Mesendoderm (in vitro differentiated cells): ENCODE measurements at regions not wholly inside any gene's neighbourhood (a gene's known extent, or its start where the extent isn't known, plus 50 kb on each side); places are given as distances from the start of the nearest gene placed in this dataset.
"Not testable (repeated sequence)": the region's sequence is repeated elsewhere in the genome, so short reads cannot be mapped to it uniquely, and the experiment has no call there.

ENCODE experiments used
- DNase-seq: peaks from one replicate; pipeline ENCODE4 v3.0.0; 2013
- H2AK5ac ChIP-seq: 2 replicates; pipeline ENCODE4 v1.6.1; 2013; ENCODE audit warnings: low read length, inconsistent platforms
- H2BK120ac ChIP-seq: 2 replicates; pipeline ENCODE4 v1.6.1; 2013; ENCODE audit warnings: low read depth, mild to moderate bottlenecking, low read length, moderate library complexity, mixed read lengths
- H2BK15ac ChIP-seq: replicated peaks from 2 replicates; pipeline ENCODE4 v1.6.1; 2013; ENCODE audit warnings: low read depth, mild to moderate bottlenecking, moderate library complexity
- H2BK5ac ChIP-seq: 2 replicates; pipeline ENCODE4 v1.6.1; 2013; ENCODE audit warnings: low read length, inconsistent platforms
- H3K18ac ChIP-seq: 2 replicates; pipeline ENCODE4 v1.6.1; 2013; ENCODE audit warnings: mild to moderate bottlenecking, low read length, mixed read lengths
- H3K23ac ChIP-seq: one replicate; pipeline ENCODE4 v1.6.1; 2013; ENCODE audit warnings: low read length
- H3K27ac ChIP-seq: 2 replicates; pipeline ENCODE4 v1.5.1; 2013; ENCODE audit warnings: low read depth, mild to moderate bottlenecking, inconsistent platforms, low read length, moderate library complexity
- H3K27me3 ChIP-seq: 2 replicates; pipeline ENCODE4 v1.6.1; 2013; ENCODE audit warnings: low read length, control low read depth, mild to moderate bottlenecking, inconsistent platforms; ENCODE audit not compliant: insufficient read depth, poor library complexity
- H3K36me3 ChIP-seq: 2 replicates; pipeline ENCODE4 v1.6.1; 2013; ENCODE audit warnings: low read length, inconsistent platforms; ENCODE audit not compliant: control insufficient read depth, insufficient read depth
- H3K4ac ChIP-seq: one replicate; pipeline ENCODE4 v1.6.1; 2013; ENCODE audit warnings: low read depth, mild to moderate bottlenecking, low read length, moderate library complexity
- H3K4me1 ChIP-seq: 2 replicates; pipeline ENCODE4 v1.6.1; 2013; ENCODE audit warnings: low read depth, low read length, inconsistent platforms; ENCODE audit not compliant: control insufficient read depth
- H3K4me2 ChIP-seq: 2 replicates; pipeline ENCODE4 v1.6.1; 2013; ENCODE audit warnings: low read length
- H3K4me3 ChIP-seq: 2 replicates; pipeline ENCODE4 v1.5.1; 2013; ENCODE audit warnings: mild to moderate bottlenecking, low read length
- H3K56ac ChIP-seq: one replicate; pipeline ENCODE4 v1.6.1; 2013; ENCODE audit warnings: low read length
- H3K79me1 ChIP-seq: 2 replicates; pipeline ENCODE4 v1.6.1; 2013; ENCODE audit warnings: low read length, inconsistent platforms
- H3K79me2 ChIP-seq: 2 replicates; pipeline ENCODE4 v1.6.1; 2013; ENCODE audit warnings: mild to moderate bottlenecking, low read length; ENCODE audit not compliant: control insufficient read depth, insufficient read depth
- H3K9ac ChIP-seq: 2 replicates; pipeline ENCODE4 v1.6.1; 2013; ENCODE audit warnings: low read length, inconsistent platforms
- H4K5ac ChIP-seq: one replicate; pipeline ENCODE4 v1.6.1; 2013; ENCODE audit warnings: low read length
- H4K8ac ChIP-seq: one replicate; pipeline ENCODE4 v1.6.1; 2013; ENCODE audit warnings: low read depth, mild to moderate bottlenecking, control low read depth, low read length, moderate library complexity
- WGBS: extraction: QIAGEN DNeasy Blood & Tissue Kit; methylation state at CpG from one replicate; pipeline ENCODE4 v1.1.7; 2013; ENCODE audit warnings: low lambda C conversion rate, missing lambda C conversion rate; ENCODE audit not compliant: insufficient coverage; ENCODE audit errors: extremely low coverage; 5-methylcytosine and 5-hydroxymethylcytosine counted together

- no CpG with 5 or more reads among the region's 17 CpGs for WGBS
- not testable (repeated sequence) for H2AK5ac ChIP-seq, H3K23ac ChIP-seq, H4K5ac ChIP-seq, DNase-seq, H3K9ac ChIP-seq, H3K36me3 ChIP-seq, H2BK5ac ChIP-seq, H3K18ac ChIP-seq, H2BK120ac ChIP-seq, H3K56ac ChIP-seq, H2BK15ac ChIP-seq, H3K79me2 ChIP-seq, H3K79me1 ChIP-seq, H3K4me3 ChIP-seq, H3K4me1 ChIP-seq, H4K8ac ChIP-seq, H3K27me3 ChIP-seq, H3K27ac ChIP-seq, H3K4ac ChIP-seq, H3K4me2 ChIP-seq
Measured at GRCh38 chr16:29155866-29156200, 171.0 kb downstream of the LAT start.

- H3K9ac ChIP-seq, H2BK15ac ChIP-seq, H3K79me1 ChIP-seq, H3K18ac ChIP-seq, H3K56ac ChIP-seq, H2BK5ac ChIP-seq, H3K79me2 ChIP-seq, H2BK120ac ChIP-seq, H4K5ac ChIP-seq, H3K4ac ChIP-seq, H3K27ac ChIP-seq, H3K23ac ChIP-seq, H3K36me3 ChIP-seq, H2AK5ac ChIP-seq, H3K27me3 ChIP-seq, DNase-seq, H3K4me2 ChIP-seq, H3K4me1 ChIP-seq, H3K4me3 ChIP-seq, H4K8ac ChIP-seq: not testable (repeated sequence)
- no CpG with 5 or more reads among the region's 29 CpGs for WGBS
Measured at GRCh38 chr16:29155131-29155865, 170.4 kb downstream of the LAT start.

GRCh38 chr16:29154676-29155121, 169.8 kb downstream of the LAT start:
- H3K9ac ChIP-seq = no peak overlapping the region
- H3K79me2 ChIP-seq = no peaks in the 10 kb centered on the region
- no peak overlapping the region for H4K8ac ChIP-seq
- no peaks in the 10 kb centered on the region for H3K79me1 ChIP-seq
- H2BK5ac ChIP-seq = no peak overlapping the region
- H3K36me3 ChIP-seq = no peaks in the 10 kb centered on the region
- H3K4me3 ChIP-seq = no peak overlapping the region
- H4K5ac ChIP-seq = no peak overlapping the region
- no peak overlapping the region for H3K4me2 ChIP-seq
- H3K27ac ChIP-seq = no peak overlapping the region
- WGBS = no CpG with 5 or more reads among the region's 20 CpGs
- H2BK15ac ChIP-seq = no peak overlapping the region
- DNase-seq = no peak
- no peaks in the 10 kb centered on the region for H3K4me1 ChIP-seq
- H3K4ac ChIP-seq = no peak overlapping the region
- H2BK120ac ChIP-seq = no peak overlapping the region
- H3K18ac ChIP-seq = no peak overlapping the region
- H3K23ac ChIP-seq = no peak overlapping the region
- no peak overlapping the region for H2AK5ac ChIP-seq
- H3K56ac ChIP-seq = no peak overlapping the region
- H3K27me3 ChIP-seq = no peaks in the 10 kb centered on the region

- no peaks in the 10 kb centered on the region for H3K4me1 ChIP-seq
- H3K23ac ChIP-seq = no peak overlapping the region
- no peaks in the 10 kb centered on the region for H3K79me2 ChIP-seq
- H4K5ac ChIP-seq = no peak overlapping the region
- no peak overlapping the region for H2BK5ac ChIP-seq
- no peak overlapping the region for H3K4ac ChIP-seq
- H3K27me3 ChIP-seq = no peaks in the 10 kb centered on the region
- no peak overlapping the region for H3K56ac ChIP-seq
- no peaks in the 10 kb centered on the region for H3K36me3 ChIP-seq
- no peak overlapping the region for H3K9ac ChIP-seq
- no peak overlapping the region for H2BK15ac ChIP-seq
- no peak overlapping the region for H2AK5ac ChIP-seq
- DNase-seq = no peak
- WGBS = no CpG with 5 or more reads among the region's 18 CpGs
- no peak overlapping the region for H2BK120ac ChIP-seq
- no peak overlapping the region for H3K18ac ChIP-seq
- H3K4me2 ChIP-seq = no peak overlapping the region
- no peak overlapping the region for H4K8ac ChIP-seq
- no peak overlapping the region for H3K27ac ChIP-seq
- H3K79me1 ChIP-seq = no peaks in the 10 kb centered on the region
- no peak overlapping the region for H3K4me3 ChIP-seq
Measured at GRCh38 chr16:29154088-29154487, 169.2 kb downstream of the LAT start.

GRCh38 chr16:29153307-29153706, 168.5 kb downstream of the LAT start:
- not testable (repeated sequence) for H2BK120ac ChIP-seq, H3K4me3 ChIP-seq, DNase-seq, H2BK5ac ChIP-seq, H3K27me3 ChIP-seq, H3K23ac ChIP-seq, H3K4me1 ChIP-seq, H3K56ac ChIP-seq, H4K5ac ChIP-seq, H3K4ac ChIP-seq, H3K79me2 ChIP-seq, H2AK5ac ChIP-seq, H3K4me2 ChIP-seq, H4K8ac ChIP-seq, H2BK15ac ChIP-seq, H3K27ac ChIP-seq, H3K79me1 ChIP-seq, H3K18ac ChIP-seq, H3K36me3 ChIP-seq, H3K9ac ChIP-seq
- WGBS = no CpG with 5 or more reads among the region's 15 CpGs

- not testable (repeated sequence) for H3K4ac ChIP-seq, H4K8ac ChIP-seq, H3K9ac ChIP-seq, H3K4me2 ChIP-seq, DNase-seq, H4K5ac ChIP-seq, H2BK15ac ChIP-seq, H3K27me3 ChIP-seq, H3K18ac ChIP-seq, H3K36me3 ChIP-seq, H2AK5ac ChIP-seq, H3K79me1 ChIP-seq, H2BK5ac ChIP-seq, H2BK120ac ChIP-seq, H3K4me3 ChIP-seq, H3K27ac ChIP-seq, H3K56ac ChIP-seq, H3K4me1 ChIP-seq, H3K23ac ChIP-seq, H3K79me2 ChIP-seq
- no CpG with 5 or more reads among the region's 12 CpGs for WGBS
Measured at GRCh38 chr16:29152544-29153031, 167.7 kb downstream of the LAT start.
